T-cell (primary cell): ENCODE measurements at regions not wholly inside any gene's neighbourhood (a gene's known extent, or its start where the extent isn't known, plus 50 kb on each side); places are given as distances from the start of the nearest gene placed in this dataset.
A peak's percentile ranks its signal among the peaks of the same experiment; 100 is the strongest.

Experiments used
- ATAC-seq, 4 experiments: fragments of 200-7000 bp in 3 of 4; fragments of 150-1000 bp in 1 of 4; cut with Tn5 transposase; replicated peaks in 1 of 4; 1 replicate in 3 of 4; 2 replicates in 1 of 4; pipeline ENCODE4 v1.10.0; 2021; ENCODE audit warnings: moderate library complexity in 3 of 4, mild to moderate bottlenecking in 2 of 4, moderate number of reproducible peaks in 1 of 4
- CTCF ChIA-PET, 2 donors: fragments of 300-600 bp; sonication (Branson Sonifier 250); formaldehyde crosslinking; loops; one replicate each; lab custom pipeline; 2022; ENCODE audit warnings: antibody characterized with exemption in 2 of 2; lab: Charles Lee
- POLR2A ChIA-PET, 2 donors: fragments of 300-600 bp; sonication (Branson Sonifier 250); formaldehyde crosslinking; loops; one replicate each; lab custom pipeline; 2022; ENCODE audit warnings: antibody characterized with exemption in 2 of 2; lab: Charles Lee
- DNase-seq, 35 experiments: peaks; one replicate each; pipeline versions ENCODE4 v3.0.0 to v3.0.0-alpha.2; 2013 to 2023
- H3K27ac ChIP-seq: one replicate; pipeline ENCODE4 v1.5.1; 2013; ENCODE audit warnings: low read length
- H3K27me3 ChIP-seq, 2 experiments: replicated peaks in 1 of 2; 1 replicate in 1 of 2; 2 replicates in 1 of 2; pipeline versions ENCODE4 v1.6.1 to v1.7.0; 2013; ENCODE audit warnings: low read length in 1 of 2, mixed read lengths in 1 of 2; ENCODE audit not compliant: control insufficient read depth in 2 of 2, insufficient read depth in 2 of 2; ENCODE audit errors: extremely low read depth in 1 of 2
- H3K36me3 ChIP-seq, 2 donors: 1 replicate in 1 of 2; 2 replicates in 1 of 2; pipeline versions ENCODE4 v1.6.1 to v1.7.0; 2013; ENCODE audit warnings: low read length in 1 of 2; ENCODE audit not compliant: control insufficient read depth in 2 of 2, insufficient read depth in 1 of 2; ENCODE audit errors: extremely low read depth in 1 of 2
- H3K4me1 ChIP-seq, 2 experiments: 1 replicate in 1 of 2; 2 replicates in 1 of 2; pipeline versions ENCODE4 v1.6.1 to v1.7.0; 2013; ENCODE audit warnings: low read length in 2 of 2, mixed read lengths in 1 of 2; ENCODE audit not compliant: insufficient read depth in 2 of 2, control insufficient read depth in 1 of 2; ENCODE audit errors: extremely low read depth in 1 of 2
- H3K4me3 ChIP-seq, 2 donors: 1 replicate in 1 of 2; 2 replicates in 1 of 2; pipeline versions ENCODE4 v1.5.1 to v1.7.0; 2013; ENCODE audit warnings: mild to moderate bottlenecking in 2 of 2, low read length in 1 of 2, moderate library complexity in 1 of 2; ENCODE audit not compliant: control insufficient read depth in 1 of 2; ENCODE audit errors: extremely low read depth in 1 of 2
- H3K9me3 ChIP-seq: 2 replicates; pipeline ENCODE4 v1.7.0; 2013
- H3K27ac Mint-ChIP-seq, 2 donors: one replicate each; pipeline ENCODE4 v1.8.0; 2020 to 2021; ENCODE audit warnings: mild to moderate bottlenecking in 2 of 2, mixed read lengths in 2 of 2
- H3K27me3 Mint-ChIP-seq, 2 donors: one replicate each; pipeline ENCODE4 v1.8.0; 2021 to 2022; ENCODE audit warnings: mixed read lengths in 2 of 2
- H3K36me3 Mint-ChIP-seq: one replicate; pipeline ENCODE4 v1.8.0; 2021; ENCODE audit warnings: mixed read lengths
- H3K4me1 Mint-ChIP-seq, 3 donors: one replicate each; pipeline ENCODE4 v1.8.0; 2020 to 2022; ENCODE audit warnings: mixed read lengths in 3 of 3, mild to moderate bottlenecking in 1 of 3
- H3K4me3 Mint-ChIP-seq, 3 donors: one replicate each; pipeline ENCODE4 v1.8.0; 2020 to 2022; ENCODE audit warnings: mild to moderate bottlenecking in 3 of 3, mixed read lengths in 3 of 3, moderate library complexity in 3 of 3
- H3K9me3 Mint-ChIP-seq, 3 donors: one replicate each; pipeline ENCODE4 v1.8.0; 2020 to 2022; ENCODE audit warnings: mixed read lengths in 3 of 3
- WGBS: methylation state at CpG from one replicate; pipeline ENCODE4 v1.1.5; 2013; ENCODE audit warnings: missing lambda C conversion rate; ENCODE audit not compliant: insufficient coverage; 5-methylcytosine and 5-hydroxymethylcytosine counted together

DNA sequence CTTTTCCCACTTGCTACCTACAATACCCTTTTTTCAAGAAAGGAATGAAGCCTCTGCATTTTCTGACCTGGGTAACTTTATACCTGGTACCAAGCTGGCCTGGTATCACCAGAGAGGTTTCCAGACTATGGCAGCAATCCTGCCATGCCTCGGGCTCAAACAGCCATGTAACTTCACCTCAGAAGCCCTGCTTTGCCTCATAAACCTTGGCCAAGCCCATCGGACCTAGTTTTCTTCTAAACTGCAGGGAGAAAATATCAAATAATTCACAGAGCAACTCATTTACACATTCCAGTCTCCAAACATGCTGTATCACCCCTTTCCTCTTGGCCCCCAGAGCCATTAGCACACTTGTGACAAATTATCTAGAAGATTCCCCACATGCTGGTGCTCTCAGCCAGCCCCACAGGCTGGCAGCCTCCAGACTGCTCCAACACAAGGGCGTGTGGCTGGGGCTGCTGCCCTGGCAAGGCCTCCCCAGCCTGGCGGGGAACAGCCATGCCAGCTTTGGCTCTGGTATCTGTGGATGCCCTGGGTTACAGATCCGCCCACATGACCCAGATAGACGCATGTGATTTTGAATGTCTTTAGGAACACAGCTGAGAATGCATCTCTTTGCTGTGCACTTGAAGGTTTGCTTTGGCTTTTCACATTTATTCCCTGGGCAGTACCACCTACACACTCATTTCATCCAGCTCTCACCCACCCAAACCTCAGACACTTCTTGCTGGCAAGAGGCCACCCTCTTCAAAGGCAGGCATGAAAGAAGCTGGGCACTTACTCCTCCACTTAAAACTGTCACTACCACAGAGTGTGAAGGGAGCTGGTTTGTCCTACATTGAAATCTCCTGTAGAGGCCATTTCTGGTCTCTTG, 70.0 kb upstream of the BCAR3 start:
- no peak for ATAC-seq
- POLR2A ChIA-PET, result no interaction called here
- no peak overlapping the region for H3K4me3 ChIP-seq
- H3K36me3 Mint-ChIP-seq, result no peaks in the 10 kb centered on the region
- CTCF ChIA-PET, result no interaction called here
- H3K27me3 Mint-ChIP-seq, result peaks cover 0 to 3% of the 10 kb centered on the region in 2 donors
- peaks cover 12 to 20% (median 17%) of the 10 kb centered on the region in 3 donors for H3K4me1 Mint-ChIP-seq
- peak overlapping the region; percentile 21 for H3K27ac ChIP-seq
- H3K4me1 ChIP-seq, result peaks cover 6 to 20% of the 10 kb centered on the region in 2 experiments
- WGBS, result 69% methylated on average over 6 of the region's 6 CpGs
- no peaks in the 10 kb centered on the region for H3K36me3 ChIP-seq
- H3K9me3 ChIP-seq, result no peaks in the 10 kb centered on the region
- peaks cover 3 to 9% (median 8%) of the 10 kb centered on the region in 3 donors for H3K9me3 Mint-ChIP-seq
- no peak for DNase-seq
- no peak overlapping the region for H3K27ac Mint-ChIP-seq
- no peak overlapping the region for H3K4me3 Mint-ChIP-seq
- no peaks in the 10 kb centered on the region for H3K27me3 ChIP-seq

- DNase-seq (peak in 1 of 35 experiments; percentile 17), ATAC-seq (peak in 2 of 4 experiments; percentile 26 to 30)
- H3K36me3 ChIP-seq, result no peaks in the 10 kb centered on the region
- Mint-ChIP-seq H3K9me3 (peaks cover 3 to 9% (median 9%) of the 10 kb centered on the region in 3 donors), H3K36me3 (no peaks in the 10 kb centered on the region), H3K27me3 (peaks cover 0 to 3% of the 10 kb centered on the region in 2 donors), H3K27ac (no peak overlapping the region), H3K4me1 (peaks cover 12 to 20% (median 17%) of the 10 kb centered on the region in 3 donors), H3K4me3 (no peak overlapping the region)
- no peaks in the 10 kb centered on the region for H3K9me3 ChIP-seq
- no peak overlapping the region for H3K27ac ChIP-seq
- no peaks in the 10 kb centered on the region for H3K27me3 ChIP-seq
- WGBS, result 49% methylated on average over 5 of the region's 6 CpGs
- H3K4me1 ChIP-seq, result peaks cover 6 to 20% of the 10 kb centered on the region in 2 experiments
- no peak overlapping the region for H3K4me3 ChIP-seq
- ChIA-PET CTCF (no interaction called here), POLR2A (no interaction called here)
These were observed 69.3 kb upstream of the BCAR3 start for GRCh38 chr1:93750955-93751354.

- Histone ChIP-seq H3K4me3 (no peak overlapping the region), H3K4me1 (peaks cover 6 to 20% of the 10 kb centered on the region in 2 experiments), H3K9me3 (no peaks in the 10 kb centered on the region), H3K27me3 (no peaks in the 10 kb centered on the region), H3K27ac (no peak overlapping the region), H3K36me3 (no peaks in the 10 kb centered on the region)
- H3K4me3 Mint-ChIP-seq, result no peak overlapping the region
- peak in 1 of 35 experiments; percentile 11 for DNase-seq
- no CpG with 5 or more reads among the region's 2 CpGs for WGBS
- H3K27ac Mint-ChIP-seq, result no peak overlapping the region
- H3K4me1 Mint-ChIP-seq, result peaks cover 12 to 20% (median 17%) of the 10 kb centered on the region in 3 donors
- ChIA-PET CTCF (interaction anchor here in 1 of 2 donors (0.6 kb wide), 1 partner anchor 97 kb away, joined by 3 read pairs; no protein-coding TSS in a partner anchor), POLR2A (interaction anchor here in 1 of 2 donors (0.5 kb wide), 1 partner anchor 72 kb away, joined by 7 read pairs; no protein-coding TSS in a partner anchor)
- H3K27me3 Mint-ChIP-seq, result peaks cover 0 to 3% of the 10 kb centered on the region in 2 donors
- peaks cover 3 to 9% (median 9%) of the 10 kb centered on the region in 3 donors for H3K9me3 Mint-ChIP-seq
- H3K36me3 Mint-ChIP-seq, result no peaks in the 10 kb centered on the region
- ATAC-seq, result peak in 1 of 4 experiments; percentile 36
These were observed 68.3 kb upstream of the BCAR3 start for GRCh38 chr1:93749894-93750301.

DNA sequence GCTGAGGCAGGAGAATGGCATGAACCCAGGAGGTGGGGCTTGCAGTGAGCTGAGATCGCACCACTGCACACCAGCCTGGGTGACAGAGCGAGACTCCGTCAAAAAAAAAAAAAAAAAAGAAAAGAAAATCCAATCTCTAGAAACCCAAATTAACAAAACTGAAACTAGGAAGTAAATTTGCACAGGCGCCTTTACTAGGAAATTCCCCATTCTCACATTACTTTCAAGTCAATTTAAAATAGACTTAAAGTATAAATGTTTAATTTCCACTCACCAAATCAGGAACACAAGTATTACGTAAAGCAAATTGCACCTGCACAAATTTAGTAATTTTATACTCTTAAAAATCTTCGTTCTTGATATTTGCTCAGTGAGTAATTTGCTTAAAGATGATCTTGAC, 67.8 kb upstream of the BCAR3 start:
- no peak for DNase-seq
- Histone ChIP-seq H3K4me3 (no peak overlapping the region), H3K4me1 (peaks cover 6 to 20% of the 10 kb centered on the region in 2 experiments), H3K36me3 (no peaks in the 10 kb centered on the region), H3K27ac (no peak overlapping the region), H3K9me3 (no peaks in the 10 kb centered on the region), H3K27me3 (no peaks in the 10 kb centered on the region)
- H3K27ac Mint-ChIP-seq, result no peak overlapping the region
- no CpG with 5 or more reads among the region's 6 CpGs for WGBS
- no peak for ATAC-seq
- H3K4me3 Mint-ChIP-seq, result no peak overlapping the region
- CTCF ChIA-PET, result no interaction called here
- peaks cover 3 to 9% (median 9%) of the 10 kb centered on the region in 3 donors for H3K9me3 Mint-ChIP-seq
- H3K27me3 Mint-ChIP-seq, result peaks cover 0 to 3% of the 10 kb centered on the region in 2 donors
- H3K36me3 Mint-ChIP-seq, result no peaks in the 10 kb centered on the region
- POLR2A ChIA-PET, result no interaction called here
- peaks cover 12 to 20% (median 17%) of the 10 kb centered on the region in 3 donors for H3K4me1 Mint-ChIP-seq

DNA sequence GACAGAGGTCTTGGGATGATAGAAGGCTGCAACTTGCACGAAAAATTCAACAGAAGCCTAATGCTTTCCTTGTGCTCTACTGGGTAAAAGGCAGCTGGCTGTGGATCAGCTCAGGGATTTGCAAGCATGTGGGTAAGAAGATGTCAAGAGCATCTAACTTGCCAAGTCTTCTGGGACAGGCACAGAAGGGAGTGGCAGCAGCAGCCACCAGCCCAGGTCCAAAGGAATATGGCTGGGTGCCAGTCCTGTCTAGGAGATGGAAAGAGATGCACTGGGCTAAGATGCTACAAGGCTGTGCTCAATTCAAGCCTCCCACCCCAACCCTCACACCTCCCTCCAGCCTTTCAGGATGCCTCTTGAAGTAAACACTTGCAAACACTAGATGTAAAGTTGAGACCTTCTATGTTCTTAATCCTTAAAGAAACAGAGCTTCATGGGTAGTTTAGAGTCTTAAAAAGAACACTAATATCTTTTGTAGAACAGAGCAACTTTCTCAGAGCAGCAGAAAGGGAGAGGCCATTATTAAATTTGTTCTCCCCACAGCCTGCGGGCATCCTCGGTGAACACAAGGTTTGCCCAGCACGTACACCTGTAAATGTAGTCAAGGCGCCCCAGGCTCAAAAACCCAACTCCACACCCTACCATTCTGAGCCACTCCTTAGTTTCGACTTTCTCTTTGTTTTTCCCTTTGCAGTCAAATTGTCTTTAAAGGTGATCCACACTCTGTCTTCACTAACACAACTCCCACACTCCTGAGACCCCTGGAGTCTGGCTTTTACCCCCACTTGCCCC, 64.6 kb upstream of the BCAR3 start:
- no peak overlapping the region for H3K27ac Mint-ChIP-seq
- no peaks in the 10 kb centered on the region for H3K36me3 Mint-ChIP-seq
- DNase-seq (no peak), ATAC-seq (no peak)
- H3K4me3 Mint-ChIP-seq, result no peak overlapping the region
- WGBS, result 95% methylated on average over 5 of the region's 6 CpGs
- Histone ChIP-seq H3K4me1 (peaks cover 5 to 14% of the 10 kb centered on the region in 2 experiments), H3K4me3 (no peak overlapping the region), H3K36me3 (no peaks in the 10 kb centered on the region), H3K9me3 (no peaks in the 10 kb centered on the region), H3K27ac (no peak overlapping the region), H3K27me3 (no peaks in the 10 kb centered on the region)
- POLR2A ChIA-PET, result no interaction called here
- H3K9me3 Mint-ChIP-seq, result peaks cover 3 to 9% (median 9%) of the 10 kb centered on the region in 3 donors
- peaks cover 0 to 3% of the 10 kb centered on the region in 2 donors for H3K27me3 Mint-ChIP-seq
- H3K4me1 Mint-ChIP-seq, result peaks cover 6 to 11% (median 10%) of the 10 kb centered on the region in 3 donors
- CTCF ChIA-PET, result no interaction called here

DNA sequence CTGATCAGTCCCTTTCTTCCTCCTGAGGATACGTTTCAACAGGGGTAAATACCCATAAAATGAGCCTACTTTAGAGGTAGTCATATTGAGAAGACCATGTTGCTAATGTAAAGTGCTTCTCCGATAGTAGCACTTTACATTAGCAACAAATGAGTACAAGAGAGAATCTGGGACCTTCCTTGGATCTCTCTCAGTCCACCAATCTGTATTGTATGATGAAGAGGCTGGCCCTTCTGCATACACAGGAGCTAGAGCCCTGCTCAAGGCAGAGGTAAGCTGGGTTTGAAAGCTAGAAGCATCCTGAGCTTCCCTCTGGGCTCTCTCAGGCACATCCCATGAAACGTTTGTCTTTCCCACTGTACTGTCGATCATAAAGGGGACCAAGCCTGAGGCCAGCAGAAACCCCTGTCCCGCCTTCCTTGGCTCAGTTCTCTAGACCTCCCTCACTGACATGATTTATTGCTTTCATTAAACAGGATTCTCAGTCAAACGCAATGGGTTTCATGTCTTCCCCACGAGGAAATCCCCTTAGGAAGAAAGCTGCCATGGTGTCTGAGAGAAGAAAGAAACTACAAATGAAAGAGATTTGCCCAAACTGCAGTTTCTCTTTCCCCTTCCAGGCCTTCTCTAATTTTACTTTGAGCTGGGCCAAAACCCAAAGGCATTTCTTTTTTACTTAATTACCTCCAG, 62.8 kb upstream of the BCAR3 start:
- 95% methylated on average over 2 of the region's 7 CpGs for WGBS
- Mint-ChIP-seq H3K27me3 (peaks cover 0 to 3% of the 10 kb centered on the region in 2 donors), H3K4me1 (no peaks in the 10 kb centered on the region), H3K4me3 (no peak overlapping the region), H3K36me3 (no peaks in the 10 kb centered on the region), H3K27ac (no peak overlapping the region), H3K9me3 (peaks cover 3 to 9% (median 9%) of the 10 kb centered on the region in 3 donors)
- no peak overlapping the region for H3K27ac ChIP-seq
- H3K36me3 ChIP-seq, result no peaks in the 10 kb centered on the region
- DNase-seq, result no peak
- H3K4me1 ChIP-seq, result no peaks in the 10 kb centered on the region
- POLR2A ChIA-PET, result no interaction called here
- no peaks in the 10 kb centered on the region for H3K27me3 ChIP-seq
- H3K9me3 ChIP-seq, result no peaks in the 10 kb centered on the region
- CTCF ChIA-PET, result no interaction called here
- ATAC-seq, result no peak
- no peak overlapping the region for H3K4me3 ChIP-seq
